ENCODE measurements at regions not wholly inside any gene's neighbourhood (a gene's known extent, or its start where the extent isn't known, plus 50 kb on each side); places are given as distances from the start of the nearest gene placed in this dataset.
A peak's percentile ranks its signal among the peaks of the same experiment; 100 is the strongest.

GRCh38 chr5:87027570-87027969 is 240.1 kb upstream of the RASA1 start:
- TF ChIP-seq EZH2 (IDR thresholded peaks at IDR 0.05) = no peak
- no peak for TF ChIP-seq CTCF (IDR thresholded peaks at IDR 0.05)
- no peak for TF ChIP-seq EZH2phosphoT487 (IDR thresholded peaks at IDR 0.05)
- H3K9ac ChIP-seq = no peak overlapping the region
- no peaks in the 10 kb centered on the region for H3K36me3 Mint-ChIP-seq

GRCh38 chr5:87029951-87030350 is 237.7 kb upstream of the RASA1 start:
- no peaks in the 10 kb centered on the region for H3K4me1 ChIP-seq
- peaks cover 3% of the 10 kb centered on the region for H3K27me3 Mint-ChIP-seq (ENCODE audit: insufficient read depth, low read depth)
- H3K4me1 Mint-ChIP-seq = no peaks in the 10 kb centered on the region
- H3K27me3 ChIP-seq = no peaks in the 10 kb centered on the region
- no peak overlapping the region for H3K27ac Mint-ChIP-seq
- no peak for TF ChIP-seq EZH2phosphoT487 (IDR thresholded peaks at IDR 0.05)
- TF ChIP-seq EZH2 (IDR thresholded peaks at IDR 0.05) = no peak
- H3K79me2 ChIP-seq (ENCODE audit: low read depth) = no peaks in the 10 kb centered on the region
- H3F3A ChIP-seq (ENCODE audit: low read depth) = no peaks in the 10 kb centered on the region
- no peak overlapping the region for H3K4me2 ChIP-seq
- no peak overlapping the region for H3K4me3 Mint-ChIP-seq
- no peak overlapping the region for H3K27ac ChIP-seq
- H2AFZ ChIP-seq (replicated peaks) = no peak overlapping the region
- no peaks in the 10 kb centered on the region for H3K36me3 Mint-ChIP-seq
- DNase-seq (ENCODE audit: low spot score) = no peak
- no peak overlapping the region for H3K4me3 ChIP-seq
- H3K9ac ChIP-seq = no peak overlapping the region
- no peaks in the 10 kb centered on the region for H3K9me3 ChIP-seq (ENCODE audit: low read depth)
- no peaks in the 10 kb centered on the region for H4K20me1 ChIP-seq (ENCODE audit: low read depth)
- H3K36me3 ChIP-seq = no peaks in the 10 kb centered on the region
- H3K9me3 Mint-ChIP-seq = peaks cover 3% of the 10 kb centered on the region

More at GRCh38 chr5:87027570-87027969, 240.1 kb upstream of the RASA1 start:
- no peak overlapping the region for H3K27ac ChIP-seq
- Mint-ChIP-seq H3K4me1 (no peaks in the 10 kb centered on the region), H3K27me3 (ENCODE audit: insufficient read depth, low read depth) (no peaks in the 10 kb centered on the region), H3K4me3 (no peak overlapping the region), H3K9me3 (peaks cover 9% of the 10 kb centered on the region), H3K27ac (no peak overlapping the region)
- H3K4me3 ChIP-seq = no peak overlapping the region
- no peaks in the 10 kb centered on the region for H3K36me3 ChIP-seq
- no peaks in the 10 kb centered on the region for H4K20me1 ChIP-seq (ENCODE audit: low read depth)
- no peak for DNase-seq (ENCODE audit: low spot score)
- H3F3A ChIP-seq (ENCODE audit: low read depth) = no peaks in the 10 kb centered on the region
- H2AFZ ChIP-seq (replicated peaks) = no peak overlapping the region
- no peaks in the 10 kb centered on the region for H3K9me3 ChIP-seq (ENCODE audit: low read depth)
- no peaks in the 10 kb centered on the region for H3K79me2 ChIP-seq (ENCODE audit: low read depth)
- no peaks in the 10 kb centered on the region for H3K4me1 ChIP-seq
- H3K4me2 ChIP-seq = no peak overlapping the region
- H3K27me3 ChIP-seq = no peaks in the 10 kb centered on the region

GRCh38 chr5:87030699-87031098 is 237.0 kb upstream of the RASA1 start:
- Histone ChIP-seq H3K9ac (no peak overlapping the region), H3K36me3 (no peaks in the 10 kb centered on the region), H4K20me1 (ENCODE audit: low read depth) (no peaks in the 10 kb centered on the region), H3K27me3 (no peaks in the 10 kb centered on the region), H3K27ac (no peak overlapping the region), H3K4me1 (no peaks in the 10 kb centered on the region), H3K4me2 (no peak overlapping the region), H2AFZ (replicated peaks) (peak overlapping the region; percentile 76), H3K4me3 (no peak overlapping the region), H3K79me2 (ENCODE audit: low read depth) (no peaks in the 10 kb centered on the region), H3K9me3 (ENCODE audit: low read depth) (no peaks in the 10 kb centered on the region), H3F3A (ENCODE audit: low read depth) (no peaks in the 10 kb centered on the region)
- TF ChIP-seq EZH2 (IDR thresholded peaks at IDR 0.05) (no peak), EZH2phosphoT487 (IDR thresholded peaks at IDR 0.05) (no peak), CTCF (IDR thresholded peaks at IDR 0.05) (no peak)
- Mint-ChIP-seq H3K36me3 (no peaks in the 10 kb centered on the region), H3K4me3 (no peak overlapping the region), H3K9me3 (peaks cover 3% of the 10 kb centered on the region), H3K27me3 (ENCODE audit: insufficient read depth, low read depth) (peaks cover 7% of the 10 kb centered on the region), H3K27ac (no peak overlapping the region), H3K4me1 (no peaks in the 10 kb centered on the region)
- DNase-seq (ENCODE audit: low spot score) = no peak

- Histone ChIP-seq H3K9ac (no peak overlapping the region), H3K27me3 (no peaks in the 10 kb centered on the region), H3K27ac (no peak overlapping the region), H3K9me3 (ENCODE audit: low read depth) (no peaks in the 10 kb centered on the region), H3K79me2 (ENCODE audit: low read depth) (no peaks in the 10 kb centered on the region), H3K4me2 (no peak overlapping the region), H3K4me3 (no peak overlapping the region), H4K20me1 (ENCODE audit: low read depth) (no peaks in the 10 kb centered on the region), H2AFZ (replicated peaks) (no peak overlapping the region), H3K36me3 (no peaks in the 10 kb centered on the region), H3F3A (ENCODE audit: low read depth) (no peaks in the 10 kb centered on the region), H3K4me1 (no peaks in the 10 kb centered on the region)
- no peaks in the 10 kb centered on the region for H3K4me1 Mint-ChIP-seq
- H3K4me3 Mint-ChIP-seq = no peak overlapping the region
- no peaks in the 10 kb centered on the region for H3K36me3 Mint-ChIP-seq
- peaks cover 7% of the 10 kb centered on the region for H3K27me3 Mint-ChIP-seq (ENCODE audit: insufficient read depth, low read depth)
- H3K27ac Mint-ChIP-seq = no peak overlapping the region
- TF ChIP-seq CTCF (IDR thresholded peaks at IDR 0.05) = no peak
- TF ChIP-seq EZH2phosphoT487 (IDR thresholded peaks at IDR 0.05) = no peak
- no peak for TF ChIP-seq EZH2 (IDR thresholded peaks at IDR 0.05)
- peaks cover 11% of the 10 kb centered on the region for H3K9me3 Mint-ChIP-seq
- DNase-seq (ENCODE audit: low spot score) = no peak
Measured at GRCh38 chr5:87034557-87034956, 233.1 kb upstream of the RASA1 start.
